Upper lobe of right lung (tissue), 1 donor: ENCODE measurements at regions not wholly inside any gene's neighbourhood (a gene's known extent, or its start where the extent isn't known, plus 50 kb on each side); places are given as distances from the start of the nearest gene placed in this dataset.

ENCODE experiments used
- ATAC-seq: fragments of 200-7000 bp; cut with Tn5 transposase; one replicate; pipeline ENCODE4 v1.9.1; 2020; ENCODE audit warnings: mild to moderate bottlenecking, moderate library complexity
- DNase-seq: peaks from one replicate; pipeline ENCODE4 v3.0.0-alpha.2; 2020
- H3K27ac ChIP-seq: fragments of 200-600 bp; one replicate; pipeline ENCODE4 v1.8.0; 2022
- H3K27me3 ChIP-seq: fragments of 200-600 bp; one replicate; pipeline ENCODE4 v1.8.0; 2022; ENCODE audit warnings: mild to moderate bottlenecking
- H3K36me3 ChIP-seq: fragments of 200-600 bp; one replicate; pipeline ENCODE4 v1.8.0; 2022
- H3K4me1 ChIP-seq: fragments of 200-600 bp; one replicate; pipeline ENCODE4 v1.8.0; 2022
- H3K4me3 ChIP-seq: fragments of 200-600 bp; one replicate; pipeline ENCODE4 v1.8.0; 2022; ENCODE audit warnings: mild to moderate bottlenecking
- H3K9me3 ChIP-seq: fragments of 200-600 bp; one replicate; pipeline ENCODE4 v1.8.0; 2022
- CTCF ChIP-seq: fragments of 200-600 bp; IDR thresholded peaks from one replicate; pipeline ENCODE4 v1.8.0; 2022; ENCODE audit warnings: antibody characterized with exemption
- intact Hi-C: fragments of 100-400 bp; cut with DNase I; formaldehyde crosslinking; loops from one replicate; pipeline ENCODE4 v1.11.0; 2022
- donor health status: DM: no; HTN: yes; CAD: no; lungs with severe emphysema.

DNA sequence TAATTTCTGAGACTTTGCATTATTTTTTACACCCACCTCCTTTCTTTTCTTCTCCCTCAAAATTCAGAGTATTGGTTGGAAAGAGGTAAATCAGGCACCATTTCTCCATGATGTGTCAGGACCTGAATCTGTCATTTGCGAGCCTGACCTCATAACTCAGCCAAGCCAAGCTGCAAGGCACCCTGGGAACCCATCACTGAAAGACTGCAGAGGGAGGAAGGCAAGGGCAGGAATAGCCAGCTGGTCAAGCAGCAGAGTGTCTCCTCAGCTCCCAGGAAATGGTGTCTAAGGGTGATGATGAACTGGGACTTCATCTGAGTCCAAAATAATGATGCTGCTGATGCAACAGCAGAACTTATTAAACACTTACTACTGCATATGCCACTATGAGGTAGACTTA lies 556.6 kb downstream of the OMA1 start:
- Histone ChIP-seq H3K36me3 (no peaks in the 10 kb centered on the region), H3K27me3 (no peaks in the 10 kb centered on the region), H3K4me1 (no peaks in the 10 kb centered on the region), H3K9me3 (no peaks in the 10 kb centered on the region), H3K27ac (no peak overlapping the region), H3K4me3 (no peak overlapping the region)
- ATAC-seq = no peak
- intact Hi-C loops = no loop called here
- TF ChIP-seq CTCF = no peak
- no peak for DNase-seq

GRCh38 chr1:57987523-57987922 lies 559.0 kb downstream of the OMA1 start:
- no peaks in the 10 kb centered on the region for H3K27me3 ChIP-seq
- H3K4me1 ChIP-seq = no peaks in the 10 kb centered on the region
- intact Hi-C loops = no loop called here
- no peak for ATAC-seq
- no peak for DNase-seq
- no peaks in the 10 kb centered on the region for H3K36me3 ChIP-seq
- H3K9me3 ChIP-seq = no peaks in the 10 kb centered on the region
- no peak for TF ChIP-seq CTCF
- H3K4me3 ChIP-seq = no peak overlapping the region
- no peak overlapping the region for H3K27ac ChIP-seq

DNA sequence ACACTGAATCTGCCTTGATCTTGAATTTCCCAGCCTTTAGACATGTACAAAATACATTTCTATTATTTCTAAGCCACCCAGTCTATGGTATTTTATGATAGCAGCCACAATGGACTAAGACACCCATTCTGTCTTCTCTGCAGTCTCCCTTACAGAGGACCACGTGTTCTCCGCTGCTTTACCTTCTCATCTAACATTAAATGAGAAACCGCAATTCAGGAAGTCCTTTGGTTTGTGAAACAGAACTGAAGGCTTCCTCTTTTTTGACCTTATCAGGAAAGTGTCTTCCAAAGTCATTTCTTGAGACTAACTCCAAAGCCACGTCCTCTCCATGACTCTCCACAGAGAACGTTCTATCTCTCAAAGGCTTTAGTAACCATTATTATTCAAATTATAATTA lies 560.1 kb downstream of the OMA1 start:
- intact Hi-C loops = no loop called here

GRCh38 chr1:57984277-57984676 lies 560.4 kb upstream of the DAB1 start:
- H3K36me3 ChIP-seq = no peaks in the 10 kb centered on the region
- intact Hi-C loops = no loop called here
- H3K9me3 ChIP-seq = no peaks in the 10 kb centered on the region
- no peak for TF ChIP-seq CTCF
- H3K27me3 ChIP-seq = no peaks in the 10 kb centered on the region
- H3K27ac ChIP-seq = no peak overlapping the region
- no peak for DNase-seq
- H3K4me1 ChIP-seq = no peaks in the 10 kb centered on the region
- ATAC-seq = no peak
- H3K4me3 ChIP-seq = no peak overlapping the region

More for the DNA sequence above, 560.1 kb downstream of the OMA1 start:
- ATAC-seq (no peak), DNase-seq (no peak)
- Histone ChIP-seq H3K4me3 (no peak overlapping the region), H3K36me3 (no peaks in the 10 kb centered on the region), H3K9me3 (no peaks in the 10 kb centered on the region), H3K27me3 (no peaks in the 10 kb centered on the region), H3K4me1 (no peaks in the 10 kb centered on the region), H3K27ac (no peak overlapping the region)
- TF ChIP-seq CTCF = no peak

GRCh38 chr1:57983441-57983840 lies 559.6 kb upstream of the DAB1 start:
- DNase-seq (no peak), ATAC-seq (no peak)
- intact Hi-C loops = no loop called here
- Histone ChIP-seq H3K9me3 (no peaks in the 10 kb centered on the region), H3K27me3 (no peaks in the 10 kb centered on the region), H3K36me3 (no peaks in the 10 kb centered on the region), H3K4me3 (no peak overlapping the region), H3K4me1 (no peaks in the 10 kb centered on the region), H3K27ac (no peak overlapping the region)
- TF ChIP-seq CTCF = no peak

- DNase-seq = no peak
- H3K4me1 ChIP-seq = no peaks in the 10 kb centered on the region
- ATAC-seq = no peak
- no peaks in the 10 kb centered on the region for H3K36me3 ChIP-seq
- intact Hi-C loops = no loop called here
- no peaks in the 10 kb centered on the region for H3K27me3 ChIP-seq
- no peak for TF ChIP-seq CTCF
- H3K27ac ChIP-seq = no peak overlapping the region
- H3K4me3 ChIP-seq = no peak overlapping the region
- no peaks in the 10 kb centered on the region for H3K9me3 ChIP-seq
These were observed 559.0 kb upstream of the DAB1 start for GRCh38 chr1:57982852-57983251.
